NCI-H82 treated with DMSO at 0.1 percent for 48 hours (cell line): ENCODE measurements at regions not wholly inside any gene's neighbourhood (a gene's known extent, or its start where the extent isn't known, plus 50 kb on each side); places are given as distances from the start of the nearest gene placed in this dataset.

Experiments used
- DNase-seq: peaks from one replicate; lab custom pipeline; 2025; ENCODE audit not compliant: unreplicated experiment; lab: John Stamatoyannopoulos, UW

- no peak for DNase-seq
Measured at GRCh38 chr6:18335948-18336347, 51.2 kb upstream of the RNF144B start.

DNA sequence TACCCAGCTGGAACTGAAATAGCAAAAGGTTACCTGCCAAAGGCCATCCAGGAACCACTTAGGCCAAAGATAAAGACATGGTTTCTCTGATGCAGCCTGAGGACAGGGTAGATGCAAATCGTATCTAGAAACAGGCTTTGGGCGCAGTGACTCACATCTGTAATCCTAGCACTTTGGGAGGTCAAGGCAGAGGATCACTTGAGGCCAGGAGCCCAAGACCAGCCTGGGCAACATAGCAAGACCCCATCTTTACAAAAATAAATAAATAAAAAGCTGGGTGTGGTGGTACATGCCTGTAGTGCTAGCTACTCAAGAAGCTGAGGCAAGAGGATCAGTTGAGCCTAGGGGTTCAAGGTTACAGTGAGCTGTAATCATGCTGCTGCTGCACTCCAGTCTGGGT lies 52.9 kb upstream of the RNF144B start:
- DNase-seq, result no peak

GRCh38 chr6:18330548-18331081 lies 56.5 kb upstream of the RNF144B start:
- no peak for DNase-seq

DNA sequence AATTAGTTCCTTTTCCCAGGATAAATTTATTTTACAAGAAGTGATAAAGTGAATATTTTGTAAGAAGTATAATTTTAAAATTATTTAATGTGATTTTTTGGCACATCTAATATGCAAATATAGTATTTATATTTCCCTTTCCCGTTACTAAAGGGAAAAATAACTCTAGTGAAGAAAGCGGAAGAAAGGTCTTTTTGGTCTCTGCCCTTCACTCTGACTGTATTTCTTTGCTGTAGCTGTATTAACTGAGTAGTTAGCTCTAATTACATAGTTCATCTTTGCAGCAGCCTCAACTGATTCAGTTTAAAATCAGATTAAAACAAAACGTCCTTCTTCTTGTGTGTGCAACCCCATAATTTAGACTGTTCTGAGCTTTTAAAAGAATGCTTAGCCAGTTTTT lies 57.4 kb upstream of the RNF144B start:
- no peak for DNase-seq

DNA sequence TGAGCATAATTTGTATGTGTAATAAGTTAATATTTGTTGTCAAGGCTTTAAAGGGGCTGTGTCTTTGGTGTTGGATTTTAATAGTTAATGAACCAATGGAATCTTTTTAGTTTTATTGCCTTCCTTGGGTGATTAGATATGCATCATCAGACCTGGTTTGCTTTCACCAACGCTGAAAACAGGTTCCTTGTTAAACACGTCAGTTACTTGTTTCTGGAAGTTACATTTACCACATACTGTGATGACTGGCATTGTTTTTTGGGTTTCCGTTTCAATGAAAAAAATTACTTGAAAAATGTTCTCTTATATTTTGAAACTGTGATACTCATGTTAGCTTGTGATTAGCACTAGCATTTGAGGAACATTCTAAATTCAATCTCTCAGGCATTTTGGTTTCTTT lies 58.6 kb upstream of the RNF144B start:
- no peak for DNase-seq

- no peak for DNase-seq
Measured at GRCh38 chr6:18328070-18328469, 59.1 kb upstream of the RNF144B start.

DNA sequence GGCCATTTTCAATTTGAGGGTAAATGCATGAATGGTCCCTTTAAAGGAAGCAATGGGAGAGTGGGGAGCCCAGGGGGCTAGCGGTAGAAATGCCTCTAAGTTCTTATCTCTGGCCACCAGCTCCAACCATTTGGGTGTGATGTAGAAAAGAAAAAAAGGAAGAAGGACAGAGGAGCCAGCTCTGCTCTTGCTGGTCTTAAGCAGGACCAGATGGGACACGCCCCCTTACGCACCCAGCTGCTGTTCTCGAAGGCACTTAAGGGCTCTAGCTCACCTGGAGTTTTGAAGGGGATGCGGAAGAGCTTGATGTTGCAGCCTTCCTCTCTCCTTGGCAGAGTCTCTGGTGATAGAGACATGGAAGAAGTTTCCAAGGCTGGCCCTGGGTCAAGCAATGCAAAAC lies 59.5 kb upstream of the RNF144B start:
- no peak for DNase-seq

- no peak for DNase-seq
Measured at GRCh38 chr6:18326980-18327379, 60.2 kb upstream of the RNF144B start.

DNA sequence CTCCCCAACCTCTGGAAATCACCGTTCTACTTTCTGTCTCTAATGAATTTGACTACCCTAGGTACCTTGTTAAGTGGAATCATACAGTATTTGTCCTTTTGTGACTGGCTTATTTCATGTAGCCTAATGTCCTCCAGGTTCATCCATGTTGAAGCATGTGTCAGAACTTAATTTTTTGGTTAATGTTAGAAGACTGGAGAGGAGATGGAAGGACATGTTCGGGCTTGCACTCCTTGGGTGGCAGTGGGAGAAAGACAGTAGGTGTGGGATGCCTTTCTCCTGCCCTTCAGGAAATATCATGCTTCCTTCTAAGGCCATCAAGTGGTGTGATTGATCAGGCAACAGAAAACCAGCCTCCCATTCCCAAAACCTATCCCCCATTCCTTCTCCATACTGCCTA lies 61.1 kb upstream of the RNF144B start:
- no peak for DNase-seq

DNA sequence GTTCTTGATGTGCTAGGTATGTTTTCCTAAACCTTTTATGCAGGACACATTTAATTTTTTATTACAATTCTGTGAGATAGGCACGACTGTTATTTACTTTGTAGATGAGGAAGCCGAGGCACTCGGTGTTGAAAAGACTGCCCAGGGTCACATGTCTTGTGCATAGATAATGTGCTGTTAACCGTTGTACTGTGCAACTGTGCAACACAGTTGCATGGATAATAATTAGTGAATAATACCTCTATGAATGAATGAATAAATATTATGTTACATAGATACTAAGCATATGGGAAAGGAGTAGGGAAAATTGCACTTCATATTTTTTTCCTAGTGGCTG lies 60.3 kb upstream of the DEK start:
- DNase-seq, result no peak

DNA sequence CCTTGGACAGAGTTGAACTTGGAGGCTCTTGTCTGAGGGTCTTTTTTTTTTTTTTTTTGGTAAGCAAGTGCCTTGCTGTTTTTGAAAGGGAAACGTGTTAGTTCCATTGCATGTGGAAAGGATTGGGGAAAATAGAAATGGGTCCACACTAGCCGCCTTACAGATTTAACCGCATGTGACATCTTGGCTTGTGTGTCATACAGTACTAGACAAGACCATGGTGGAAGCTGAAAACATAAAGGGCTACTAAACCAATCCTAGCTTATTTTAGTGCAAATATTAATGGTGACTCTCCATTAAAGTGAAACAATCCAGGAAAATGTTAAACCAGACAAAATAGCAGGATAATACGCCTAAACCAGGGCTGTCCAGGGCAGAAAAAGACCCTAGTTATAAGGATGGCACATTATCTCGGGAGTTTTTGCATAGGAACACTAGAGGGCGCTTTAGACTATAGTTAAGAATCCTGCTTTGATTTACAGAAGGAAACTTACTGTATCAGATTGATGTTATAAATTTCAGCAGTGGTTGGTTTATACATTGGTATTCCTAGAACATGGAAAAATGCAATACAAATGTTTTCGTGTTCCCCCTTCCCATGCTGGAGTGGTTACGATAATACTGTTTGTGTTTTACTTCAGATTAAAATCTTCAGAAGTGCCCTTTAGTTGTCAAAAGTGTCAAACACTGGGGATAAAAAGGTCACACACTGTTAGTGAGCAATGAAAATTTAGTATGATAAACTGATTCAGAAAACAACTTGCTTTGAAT lies 59.8 kb upstream of the DEK start:
- peak; percentile 59 for DNase-seq

DNA sequence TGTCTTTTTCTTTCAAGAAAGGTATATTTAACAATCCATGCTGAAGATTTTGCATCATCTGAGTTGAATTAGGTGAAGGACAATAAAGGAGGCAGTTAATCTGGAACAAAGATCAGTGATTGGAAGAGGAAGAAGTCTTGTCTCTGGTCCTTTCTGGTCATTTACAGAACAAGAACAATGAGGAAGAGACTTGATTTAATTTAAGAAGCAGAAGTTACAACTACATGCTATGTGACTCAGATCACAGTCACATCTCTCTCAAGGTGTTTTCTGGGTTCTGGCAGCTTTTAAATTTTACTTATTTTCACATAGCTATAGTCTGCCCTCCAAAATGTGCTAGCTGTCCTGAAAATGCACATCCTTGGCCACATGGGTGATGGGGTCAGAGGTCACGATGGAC lies 53.5 kb upstream of the DEK start:
- DNase-seq, result no peak

GRCh38 chr6:18314317-18314997 lies 50.1 kb upstream of the DEK start:
- DNase-seq, result no peak
